Left lung (tissue), 4 donors: ENCODE measurements at regions not wholly inside any gene's neighbourhood (a gene's known extent, or its start where the extent isn't known, plus 50 kb on each side); places are given as distances from the start of the nearest gene placed in this dataset.

ENCODE experiments used
- ATAC-seq: fragments of 200-7000 bp; cut with Tn5 transposase; one replicate; pipeline ENCODE4 v1.9.1; 2020; ENCODE audit warnings: moderate library complexity
- DNase-seq, 4 donors: peaks; one replicate each; pipeline ENCODE4 v3.0.0-alpha.2; 2013 to 2020
- H3K27ac ChIP-seq, 2 donors: fragments of 200-600 bp; sonication (generic) in 1 of 2; one replicate each; pipeline versions ENCODE4 v1.5.0 to v1.8.0; 2020 to 2021
- H3K27me3 ChIP-seq, 2 donors: fragments of 200-600 bp; sonication (generic) in 1 of 2; one replicate each; pipeline versions ENCODE4 v1.5.0 to v1.8.0; 2020 to 2021
- H3K36me3 ChIP-seq, 2 donors: fragments of 200-600 bp; sonication (generic) in 1 of 2; one replicate each; pipeline versions ENCODE4 v1.5.0 to v1.8.0; 2020 to 2021
- H3K4me1 ChIP-seq, 2 donors: fragments of 200-600 bp; one replicate each; pipeline ENCODE4 v1.8.0; 2021
- H3K4me3 ChIP-seq, 2 donors: fragments of 200-600 bp; sonication (generic) in 1 of 2; one replicate each; pipeline versions ENCODE4 v1.5.0 to v1.8.0; 2020 to 2021; ENCODE audit warnings: mild to moderate bottlenecking in 1 of 2
- H3K9me3 ChIP-seq, 2 donors: fragments of 200-600 bp; sonication (generic) in 1 of 2; one replicate each; pipeline versions ENCODE4 v1.5.0 to v1.8.0; 2020 to 2021
- CTCF ChIP-seq, 2 donors: fragments of 200-600 bp; sonication (generic) in 1 of 2; IDR thresholded peaks; one replicate each; pipeline versions ENCODE4 v1.5.0 to v1.8.0; 2021; ENCODE audit warnings: antibody characterized with exemption in 2 of 2
- intact Hi-C, 2 donors: fragments of 100-400 bp; cut with DNase I; formaldehyde crosslinking; loops; one replicate each; pipeline versions ENCODE4 v1.11.2 to v1.14.2; 2022
- donor health status: DM: no; HTN: yes; CAD: no.
- donor health status: DM: no; HTN: no; CAD: no.

- Histone ChIP-seq H3K4me3 (no peak overlapping the region), H3K27ac (no peak overlapping the region), H3K27me3 (no peaks in the 10 kb centered on the region), H3K36me3 (no peaks in the 10 kb centered on the region), H3K9me3 (no peaks in the 10 kb centered on the region), H3K4me1 (no peaks in the 10 kb centered on the region)
- intact Hi-C loops = no loop called here
- TF ChIP-seq CTCF (IDR thresholded peaks at IDR 0.05) = no peak
- DNase-seq (no peak), ATAC-seq (no peak)
These were observed 61.1 kb downstream of the SCN11A start for GRCh38 chr3:38990621-38991020.

GRCh38 chr3:38989917-38990510, 61.7 kb downstream of the SCN11A start:
- no peaks in the 10 kb centered on the region for H3K36me3 ChIP-seq
- H3K9me3 ChIP-seq = no peaks in the 10 kb centered on the region
- intact Hi-C loops = no loop called here
- ATAC-seq (no peak), DNase-seq (no peak)
- H3K4me1 ChIP-seq = no peaks in the 10 kb centered on the region
- H3K4me3 ChIP-seq = no peak overlapping the region
- no peak for TF ChIP-seq CTCF (IDR thresholded peaks at IDR 0.05)
- H3K27me3 ChIP-seq = no peaks in the 10 kb centered on the region
- H3K27ac ChIP-seq = no peak overlapping the region

- no peak overlapping the region for H3K4me3 ChIP-seq
- no peaks in the 10 kb centered on the region for H3K36me3 ChIP-seq
- no peak for ATAC-seq
- no peaks in the 10 kb centered on the region for H3K9me3 ChIP-seq
- intact Hi-C loops = no loop called here
- H3K27ac ChIP-seq = no peak overlapping the region
- DNase-seq = no peak
- H3K4me1 ChIP-seq = no peaks in the 10 kb centered on the region
- H3K27me3 ChIP-seq = no peaks in the 10 kb centered on the region
- TF ChIP-seq CTCF (IDR thresholded peaks at IDR 0.05) = no peak
These were observed 62.8 kb downstream of the SCN11A start for GRCh38 chr3:38988955-38989354.

GRCh38 chr3:38987456-38987855, 64.3 kb downstream of the SCN11A start:
- H3K4me3 ChIP-seq = no peak overlapping the region
- H3K36me3 ChIP-seq = no peaks in the 10 kb centered on the region
- H3K27ac ChIP-seq = no peak overlapping the region
- intact Hi-C loops = no loop called here
- H3K27me3 ChIP-seq = no peaks in the 10 kb centered on the region
- TF ChIP-seq CTCF (IDR thresholded peaks at IDR 0.05) = no peak
- DNase-seq = no peak
- H3K4me1 ChIP-seq = no peaks in the 10 kb centered on the region
- no peak for ATAC-seq
- H3K9me3 ChIP-seq = no peaks in the 10 kb centered on the region

- no peak overlapping the region for H3K27ac ChIP-seq
- DNase-seq = no peak
- TF ChIP-seq CTCF (IDR thresholded peaks at IDR 0.05) = no peak
- intact Hi-C loops = no loop called here
- H3K4me3 ChIP-seq = no peak overlapping the region
- no peak for ATAC-seq
- no peaks in the 10 kb centered on the region for H3K4me1 ChIP-seq
- no peaks in the 10 kb centered on the region for H3K9me3 ChIP-seq
- H3K36me3 ChIP-seq = no peaks in the 10 kb centered on the region
- no peaks in the 10 kb centered on the region for H3K27me3 ChIP-seq
These were observed 64.8 kb downstream of the SCN11A start for GRCh38 chr3:38986901-38987300.
